PC-9 (cell line): ENCODE measurements at regions not wholly inside any gene's neighbourhood (a gene's known extent, or its start where the extent isn't known, plus 50 kb on each side); places are given as distances from the start of the nearest gene placed in this dataset.

ENCODE experiments used
- BruUV-seq: library from RNA; stranded (reverse); fragments of 400-500 nt; replicated peaks from 2 replicates; lab custom pipeline; 2021; lab: Mats Ljungman, UMichigan
- CTCF ChIA-PET: fragments of 300-600 bp; sonication (Branson Sonifier 250); formaldehyde crosslinking; loops from one replicate; lab custom pipeline; 2022; ENCODE audit warnings: antibody characterized with exemption; lab: Charles Lee
- POLR2A ChIA-PET: fragments of 300-600 bp; sonication (Branson Sonifier 250); formaldehyde crosslinking; loops from one replicate; lab custom pipeline; 2022; ENCODE audit warnings: antibody characterized with exemption; ENCODE audit not compliant: unreplicated experiment; lab: Charles Lee
- DNase-seq, 2 experiments: peaks; one replicate each; pipeline versions ENCODE4 v3.0.0 to v3.0.0-alpha.2; 2015 to 2022; ENCODE audit warnings: mixed read lengths in 1 of 2
- H2AFZ ChIP-seq: fragments of 200-600 bp; sonication (generic); 2 replicates; pipeline ENCODE4 v1.8.1; 2017; ENCODE audit warnings: antibody characterized with exemption
- H3F3A ChIP-seq: fragments of 200-600 bp; sonication (generic); 2 replicates; pipeline ENCODE4 v1.8.1; 2017; ENCODE audit warnings: antibody characterized with exemption, mild to moderate bottlenecking, low read depth; ENCODE audit not compliant: insufficient read depth
- H3K27ac ChIP-seq: fragments of 200-600 bp; sonication (generic); 2 replicates; pipeline ENCODE4 v1.6.1; 2016; ENCODE audit warnings: mixed run types
- H3K27me3 ChIP-seq: fragments of 200-600 bp; sonication (generic); 2 replicates; pipeline ENCODE4 v1.6.1; 2016; ENCODE audit warnings: low read depth, mixed run types; ENCODE audit not compliant: insufficient read depth
- H3K36me3 ChIP-seq: fragments of 200-600 bp; sonication (generic); 2 replicates; pipeline ENCODE4 v1.6.1; 2016; ENCODE audit warnings: low read depth, mixed run types
- H3K4me1 ChIP-seq: fragments of 200-600 bp; sonication (generic); replicated peaks from 2 replicates; pipeline ENCODE4 v1.6.1; 2016; ENCODE audit warnings: mixed run types; ENCODE audit not compliant: insufficient read depth
- H3K4me2 ChIP-seq: fragments of 200-600 bp; sonication (generic); 2 replicates; pipeline ENCODE4 v1.6.1; 2017; ENCODE audit warnings: mixed run types
- H3K4me3 ChIP-seq: fragments of 200-600 bp; sonication (generic); 2 replicates; pipeline ENCODE4 v1.6.1; 2016; ENCODE audit warnings: mixed run types
- H3K79me2 ChIP-seq: fragments of 200-600 bp; sonication (generic); 2 replicates; pipeline ENCODE4 v1.6.1; 2017; ENCODE audit warnings: low read depth, mixed run types
- H3K9me2 ChIP-seq: fragments of 200-600 bp; sonication (generic); 2 replicates; pipeline ENCODE4 v1.8.1; 2017; ENCODE audit warnings: mild to moderate bottlenecking; ENCODE audit not compliant: insufficient read depth
- H3K9me3 ChIP-seq: fragments of 200-600 bp; sonication (generic); 2 replicates; pipeline ENCODE4 v1.8.1; 2016; ENCODE audit warnings: low read depth; ENCODE audit not compliant: insufficient read depth
- H4K20me1 ChIP-seq: fragments of 200-600 bp; sonication (generic); 2 replicates; pipeline ENCODE4 v1.8.1; 2017; ENCODE audit not compliant: insufficient read depth
- EZH2 ChIP-seq: fragments of 200-600 bp; sonication (generic); IDR thresholded peaks from 2 replicates; pipeline ENCODE4 v1.8.0; 2017; ENCODE audit warnings: antibody characterized with exemption, low read depth
- intact Hi-C: fragments of 100-400 bp; cut with micrococcal nuclease; formaldehyde crosslinking; loops from one replicate; pipeline ENCODE4 v1.10.0; 2022; ENCODE audit not compliant: unreplicated experiment
- TF ChIP-seq, protein P1 (sequence below): fragments of 200-600 bp; sonication (generic); conservative IDR thresholded peaks from 2 replicates; pipeline ENCODE4 v1.6.1; 2017; ENCODE audit warnings: mixed run types, antibody characterized with exemption, mild to moderate bottlenecking, moderate library complexity

DNA sequence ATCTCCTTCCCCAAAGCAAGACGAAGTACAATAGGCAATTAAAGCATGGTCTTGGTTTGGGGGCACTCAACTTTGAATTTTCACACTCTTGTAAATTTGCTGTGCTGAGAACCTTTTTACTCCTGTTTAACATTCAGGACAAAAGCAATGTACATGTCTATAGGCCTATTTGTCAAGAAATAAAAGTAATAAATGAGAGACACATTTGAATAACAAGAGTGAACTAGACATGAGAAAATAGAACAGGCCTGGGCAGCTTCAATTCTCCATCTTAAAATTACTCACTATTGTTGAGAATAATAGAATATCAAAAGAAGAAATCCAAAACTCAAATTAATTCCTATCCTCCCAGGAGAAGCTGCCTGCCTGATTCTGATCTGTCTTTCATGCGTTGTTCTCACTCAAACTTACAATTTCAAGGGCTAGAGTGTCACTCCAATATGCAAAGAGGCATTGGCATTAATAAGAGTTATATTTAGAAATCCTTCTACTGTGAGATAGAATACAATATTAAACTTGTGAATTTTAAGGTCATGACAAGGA lies 192.9 kb upstream of the CCNG1 start:
- TF ChIP-seq, protein P1, sequence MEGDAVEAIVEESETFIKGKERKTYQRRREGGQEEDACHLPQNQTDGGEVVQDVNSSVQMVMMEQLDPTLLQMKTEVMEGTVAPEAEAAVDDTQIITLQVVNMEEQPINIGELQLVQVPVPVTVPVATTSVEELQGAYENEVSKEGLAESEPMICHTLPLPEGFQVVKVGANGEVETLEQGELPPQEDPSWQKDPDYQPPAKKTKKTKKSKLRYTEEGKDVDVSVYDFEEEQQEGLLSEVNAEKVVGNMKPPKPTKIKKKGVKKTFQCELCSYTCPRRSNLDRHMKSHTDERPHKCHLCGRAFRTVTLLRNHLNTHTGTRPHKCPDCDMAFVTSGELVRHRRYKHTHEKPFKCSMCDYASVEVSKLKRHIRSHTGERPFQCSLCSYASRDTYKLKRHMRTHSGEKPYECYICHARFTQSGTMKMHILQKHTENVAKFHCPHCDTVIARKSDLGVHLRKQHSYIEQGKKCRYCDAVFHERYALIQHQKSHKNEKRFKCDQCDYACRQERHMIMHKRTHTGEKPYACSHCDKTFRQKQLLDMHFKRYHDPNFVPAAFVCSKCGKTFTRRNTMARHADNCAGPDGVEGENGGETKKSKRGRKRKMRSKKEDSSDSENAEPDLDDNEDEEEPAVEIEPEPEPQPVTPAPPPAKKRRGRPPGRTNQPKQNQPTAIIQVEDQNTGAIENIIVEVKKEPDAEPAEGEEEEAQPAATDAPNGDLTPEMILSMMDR: no peak
- TF ChIP-seq EZH2: no peak
- no TSS peak for BruUV-seq
- no peaks in the 10 kb centered on the region for H3K36me3 ChIP-seq
- H3K9me2 ChIP-seq: no peaks in the 10 kb centered on the region; the same call in 1 of the 2 replicates
- no peaks in the 10 kb centered on the region for H3K27me3 ChIP-seq
- no peaks in the 10 kb centered on the region for H4K20me1 ChIP-seq
- no peak overlapping the region for H3K27ac ChIP-seq
- no peak overlapping the region for H3K4me3 ChIP-seq
- H3K4me1 ChIP-seq: no peaks in the 10 kb centered on the region
- no peaks in the 10 kb centered on the region for H3K9me3 ChIP-seq
- H2AFZ ChIP-seq: no peak overlapping the region
- no peaks in the 10 kb centered on the region for H3F3A ChIP-seq
- no peak overlapping the region for H3K4me2 ChIP-seq
- H3K79me2 ChIP-seq: no peaks in the 10 kb centered on the region
- CTCF ChIA-PET: no interaction called here
- DNase-seq: no peak
- intact Hi-C loops: no loop called here
- POLR2A ChIA-PET: no interaction called here

DNA sequence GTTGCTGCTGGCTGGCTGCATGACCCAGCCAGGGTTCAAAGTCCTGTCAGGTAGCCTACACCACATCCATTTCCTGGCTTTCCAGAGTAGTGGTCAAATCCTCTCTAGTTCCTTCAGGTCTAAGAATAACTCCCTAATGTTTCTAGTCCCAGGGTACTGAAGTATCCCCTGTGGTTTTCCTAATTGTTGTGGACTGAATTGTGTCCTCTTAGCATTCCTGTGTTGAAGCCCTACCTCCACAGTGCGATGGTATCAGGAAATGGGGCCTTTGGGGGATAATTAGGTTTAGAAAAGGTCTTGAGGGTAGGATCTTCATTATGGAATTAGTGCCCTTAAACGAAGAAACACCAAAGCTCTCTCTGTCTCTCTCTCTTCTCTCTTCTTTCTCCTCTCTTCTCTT lies 191.8 kb upstream of the CCNG1 start:
- H4K20me1 ChIP-seq: no peaks in the 10 kb centered on the region
- ChIA-PET CTCF (no interaction called here), POLR2A (no interaction called here)
- no peak overlapping the region for H3K4me3 ChIP-seq
- no peaks in the 10 kb centered on the region; the same call in 1 of the 2 replicates for H3K9me2 ChIP-seq
- no peak overlapping the region for H3K27ac ChIP-seq
- no peaks in the 10 kb centered on the region for H3K79me2 ChIP-seq
- H3K36me3 ChIP-seq: no peaks in the 10 kb centered on the region
- H3K4me2 ChIP-seq: no peak overlapping the region
- H3F3A ChIP-seq: no peaks in the 10 kb centered on the region
- H2AFZ ChIP-seq: no peak overlapping the region
- BruUV-seq: no TSS peak
- intact Hi-C loops: no loop called here
- H3K9me3 ChIP-seq: no peaks in the 10 kb centered on the region
- TF ChIP-seq EZH2: no peak
- TF ChIP-seq, protein P1: no peak
- no peak for DNase-seq
- no peaks in the 10 kb centered on the region for H3K27me3 ChIP-seq
- H3K4me1 ChIP-seq: no peaks in the 10 kb centered on the region

DNA sequence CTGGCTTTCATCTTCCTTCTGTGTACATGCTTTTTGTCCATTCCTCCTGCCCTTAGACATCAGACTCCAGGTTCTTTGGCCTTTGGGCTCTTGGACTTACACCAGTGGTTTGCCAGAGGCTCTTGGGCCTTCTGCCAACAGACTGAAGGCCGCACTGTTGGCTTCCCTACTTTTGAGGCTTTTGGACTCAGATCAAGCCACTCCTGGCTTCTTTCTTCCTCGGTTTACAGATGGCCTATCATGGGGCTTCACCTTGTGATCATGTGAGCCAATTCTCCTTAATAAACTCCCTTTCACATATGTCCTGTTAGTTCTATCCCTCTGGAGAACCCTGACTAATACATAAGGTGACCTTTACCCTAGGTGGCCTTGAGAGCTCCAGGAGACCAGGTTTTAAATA lies 189.1 kb upstream of the CCNG1 start:
- Histone ChIP-seq H3F3A (no peaks in the 10 kb centered on the region), H3K4me2 (no peak overlapping the region), H4K20me1 (no peaks in the 10 kb centered on the region), H3K4me1 (no peaks in the 10 kb centered on the region), H3K36me3 (no peaks in the 10 kb centered on the region), H3K27ac (no peak overlapping the region), H3K9me2 (no peaks in the 10 kb centered on the region), H3K4me3 (no peak overlapping the region), H2AFZ (no peak overlapping the region), H3K9me3 (no peaks in the 10 kb centered on the region), H3K79me2 (no peaks in the 10 kb centered on the region), H3K27me3 (no peaks in the 10 kb centered on the region; the same call in 1 of the 2 replicates)
- no TSS peak for BruUV-seq
- DNase-seq: no peak
- ChIA-PET POLR2A (no interaction called here), CTCF (no interaction called here)
- intact Hi-C loops: no loop called here
- no peak for TF ChIP-seq EZH2
- TF ChIP-seq, protein P1: no peak
